Thyroid gland (tissue), 4 donors: ENCODE measurements at regions not wholly inside any gene's neighbourhood (a gene's known extent, or its start where the extent isn't known, plus 50 kb on each side); places are given as distances from the start of the nearest gene placed in this dataset.

Source experiments
- DNase-seq, 2 donors: peaks; one replicate each; pipeline ENCODE4 v3.0.0-alpha.2; 2019
- H3K27ac ChIP-seq, 3 donors: fragments of 200-600 bp; sonication (generic); 1 replicate in 2 of 3; 2 replicates in 1 of 3; pipeline ENCODE4 v1.5.1; 2016 to 2019; ENCODE audit warnings: mild to moderate bottlenecking in 1 of 3, moderate library complexity in 1 of 3
- H3K27me3 ChIP-seq: fragments of 200-600 bp; sonication (generic); one replicate; pipeline ENCODE4 v1.5.1; 2019
- H3K36me3 ChIP-seq, 2 donors: fragments of 200-600 bp; sonication (generic); one replicate each; pipeline ENCODE4 v1.5.1; 2016 to 2019
- H3K4me1 ChIP-seq, 2 donors: fragments of 200-600 bp; sonication (generic); one replicate each; pipeline ENCODE4 v1.5.1; 2017 to 2019
- H3K4me3 ChIP-seq, 3 donors: fragments of 200-600 bp; sonication (generic); replicated peaks in 1 of 3; 1 replicate in 2 of 3; 2 replicates in 1 of 3; pipeline ENCODE4 v1.5.1; 2016; ENCODE audit warnings: mild to moderate bottlenecking in 1 of 3
- H3K9me3 ChIP-seq: fragments of 200-600 bp; sonication (generic); one replicate; pipeline ENCODE4 v1.5.1; 2017
- CTCF ChIP-seq, 6 experiments: fragments of 200-600 bp in 3 of 6; fragments of 450-650 bp in 3 of 6; sonication (generic) in 3 of 6; IDR thresholded peaks; one replicate each; pipeline ENCODE4 v1.5.1; 2016 to 2019; ENCODE audit warnings: antibody characterized with exemption in 6 of 6, mild to moderate bottlenecking in 2 of 6, inconsistent platforms in 1 of 6, moderate library complexity in 1 of 6
- POLR2A ChIP-seq, 2 donors: fragments of 450-650 bp; IDR thresholded peaks; one replicate each; pipeline ENCODE4 v1.6.1; 2017; ENCODE audit warnings: antibody characterized with exemption in 2 of 2, mild to moderate bottlenecking in 2 of 2, moderate library complexity in 1 of 2
- WGBS, 2 donors: methylation state at CpG; one replicate each; pipeline ENCODE4 v1.1.5; 2017; 5-methylcytosine and 5-hydroxymethylcytosine counted together
- intact Hi-C: fragments of 100-400 bp; cut with DNase I; formaldehyde crosslinking; loops from one replicate; pipeline ENCODE4 v1.15.1; 2023

- Histone ChIP-seq H3K9me3 (no peaks in the 10 kb centered on the region), H3K36me3 (no peaks in the 10 kb centered on the region), H3K4me1 (no peaks in the 10 kb centered on the region), H3K27me3 (no peaks in the 10 kb centered on the region), H3K4me3 (no peak overlapping the region), H3K27ac (no peak overlapping the region)
- no peak for DNase-seq
- intact Hi-C loops: no loop called here
- TF ChIP-seq CTCF (IDR thresholded peaks at IDR 0.05) (no peak), POLR2A (IDR thresholded peaks at IDR 0.05) (no peak)
- 90 to 92% methylated on average over 2 of the region's 2 CpGs for WGBS, 2 donors
Observed at GRCh38 chr12:87930033-87930432, 99.2 kb downstream of the C12orf50 start.

GRCh38 chr12:87929346-87929745 is 99.9 kb downstream of the C12orf50 start:
- 88 to 97% methylated on average over 2 of the region's 2 CpGs for WGBS, 2 donors
- Histone ChIP-seq H3K27me3 (no peaks in the 10 kb centered on the region), H3K4me1 (no peaks in the 10 kb centered on the region), H3K4me3 (no peak overlapping the region), H3K27ac (no peak overlapping the region), H3K36me3 (no peaks in the 10 kb centered on the region), H3K9me3 (no peaks in the 10 kb centered on the region)
- no peak for DNase-seq
- no peak for TF ChIP-seq CTCF (IDR thresholded peaks at IDR 0.05)
- no peak for TF ChIP-seq POLR2A (IDR thresholded peaks at IDR 0.05)
- intact Hi-C loops: no loop called here

- H3K4me1 ChIP-seq: no peaks in the 10 kb centered on the region
- TF ChIP-seq CTCF (IDR thresholded peaks at IDR 0.05): no peak
- TF ChIP-seq POLR2A (IDR thresholded peaks at IDR 0.05): no peak
- no peaks in the 10 kb centered on the region for H3K27me3 ChIP-seq
- no peak overlapping the region for H3K4me3 ChIP-seq
- WGBS, 2 donors: 62 to 63% methylated on average over 1 of the region's 1 CpG
- no peak overlapping the region for H3K27ac ChIP-seq
- H3K36me3 ChIP-seq: no peaks in the 10 kb centered on the region
- no peak for DNase-seq
- no peaks in the 10 kb centered on the region for H3K9me3 ChIP-seq
- intact Hi-C loops: no loop called here
Observed at GRCh38 chr12:87928031-87928430, 101.2 kb downstream of the C12orf50 start.

- H3K4me3 ChIP-seq: no peak overlapping the region
Observed at GRCh38 chr12:87925021-87925420, 104.2 kb downstream of the C12orf50 start.

GRCh38 chr12:87924149-87924548 is 105.1 kb downstream of the C12orf50 start:
- Histone ChIP-seq H3K4me1 (no peaks in the 10 kb centered on the region), H3K27ac (no peak overlapping the region), H3K9me3 (no peaks in the 10 kb centered on the region), H3K36me3 (no peaks in the 10 kb centered on the region), H3K27me3 (no peaks in the 10 kb centered on the region), H3K4me3 (no peak overlapping the region)
- DNase-seq: no peak
- intact Hi-C loops: no loop called here
- TF ChIP-seq CTCF (IDR thresholded peaks at IDR 0.05) (no peak), POLR2A (IDR thresholded peaks at IDR 0.05) (no peak)

More at GRCh38 chr12:87925021-87925420, 104.2 kb downstream of the C12orf50 start:
- TF ChIP-seq POLR2A (IDR thresholded peaks at IDR 0.05) (no peak), CTCF (IDR thresholded peaks at IDR 0.05) (no peak)
- H3K4me1 ChIP-seq: no peaks in the 10 kb centered on the region
- H3K36me3 ChIP-seq: no peaks in the 10 kb centered on the region
- DNase-seq: no peak
- 80 to 94% methylated on average over 2 of the region's 2 CpGs for WGBS, 2 donors
- no peak overlapping the region for H3K27ac ChIP-seq
- H3K27me3 ChIP-seq: no peaks in the 10 kb centered on the region
- intact Hi-C loops: no loop called here
- no peaks in the 10 kb centered on the region for H3K9me3 ChIP-seq
